BLaER1 treated with 17β-estradiol and CSF1 and Interleukin-3, amounts not matched to agents 10 nM and 100 nM (cell line): ENCODE measurements at regions not wholly inside any gene's neighbourhood (a gene's known extent, or its start where the extent isn't known, plus 50 kb on each side); places are given as distances from the start of the nearest gene placed in this dataset.

ENCODE experiments used
- H3K27ac ChIP-seq, 11 experiments: shearing (Covaris generic); formaldehyde crosslinking; 2 replicates each; pipeline ENCODE4 v1.8.1; 2022
- H3K27me3 ChIP-seq, 11 experiments: shearing (Covaris generic); formaldehyde crosslinking; 2 replicates each; pipeline ENCODE4 v1.8.1; 2022
- H3K36me3 ChIP-seq, 11 experiments: shearing (Covaris generic); formaldehyde crosslinking; 2 replicates each; pipeline ENCODE4 v1.8.1; 2022
- H3K4me1 ChIP-seq, 10 experiments: shearing (Covaris generic); formaldehyde crosslinking; 2 replicates each; pipeline ENCODE4 v1.8.1; 2022
- H3K4me2 ChIP-seq, 11 experiments: shearing (Covaris generic); formaldehyde crosslinking; 2 replicates each; pipeline ENCODE4 v1.8.1; 2022
- H3K4me3 ChIP-seq, 10 experiments: shearing (Covaris generic); formaldehyde crosslinking; 2 replicates each; pipeline ENCODE4 v1.8.1; 2022
- H3K9ac ChIP-seq, 11 experiments: shearing (Covaris generic); formaldehyde crosslinking; 2 replicates each; pipeline ENCODE4 v1.8.1; 2022
- H3K9me3 ChIP-seq, 11 experiments: shearing (Covaris generic); formaldehyde crosslinking; replicated peaks in 1 of 11; 2 replicates each; pipeline ENCODE4 v1.8.1; 2022
- H4K20me1 ChIP-seq, 11 experiments: shearing (Covaris generic); formaldehyde crosslinking; 2 replicates each; pipeline ENCODE4 v1.8.1; 2022
- Cebpa-rat ChIP-seq, 11 experiments: shearing (Covaris generic); IDR thresholded peaks; 2 replicates each; pipeline ENCODE4 v1.8.1; 2022

- no peaks in the 10 kb centered on the region for H3K27me3 ChIP-seq
- no peak overlapping the region for H3K9ac ChIP-seq
- H3K4me3 ChIP-seq: no peak overlapping the region
- H3K4me1 ChIP-seq: peaks cover 0 to 5% (median 0%) of the 10 kb centered on the region in 10 experiments; a peak in 1 of 20 replicates
- peaks cover 0 to 39% (median 6%) of the 10 kb centered on the region in 11 experiments; a peak in 10 of 22 replicates for H3K36me3 ChIP-seq
- H3K27ac ChIP-seq: no peak overlapping the region
- no peak for TF ChIP-seq Cebpa-rat (IDR thresholded peaks at IDR 0.05)
- no peak overlapping the region for H3K4me2 ChIP-seq
- H4K20me1 ChIP-seq: no peaks in the 10 kb centered on the region
- peaks cover 0 to 39% (median 24%) of the 10 kb centered on the region in 11 experiments; a peak in 16 of 22 replicates for H3K9me3 ChIP-seq
Observed at GRCh38 chr13:107028751-107029150, 460.8 kb upstream of the ARGLU1 start.

DNA sequence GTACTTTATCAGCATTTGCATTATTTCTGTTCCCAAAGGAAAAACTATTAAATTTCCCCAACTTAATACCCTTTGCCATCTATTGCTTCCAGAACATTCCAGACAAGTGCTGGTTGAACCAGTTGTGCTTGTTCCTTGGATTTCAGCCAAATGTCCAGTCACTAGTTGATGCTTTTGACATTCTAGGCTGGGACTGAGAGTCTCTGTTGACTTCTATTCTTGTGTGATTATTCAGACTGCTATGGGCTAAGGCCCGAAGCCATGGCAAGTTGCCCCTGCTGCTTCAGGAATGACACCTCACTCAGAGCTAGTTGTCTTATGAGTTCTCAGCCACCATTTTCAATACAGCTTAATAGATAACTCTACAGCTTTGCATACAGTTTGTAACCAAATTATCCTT, 458.1 kb upstream of the ARGLU1 start:
- H3K9ac ChIP-seq: no peak overlapping the region
- TF ChIP-seq Cebpa-rat (IDR thresholded peaks at IDR 0.05): no peak
- peaks cover 0 to 5% (median 0%) of the 10 kb centered on the region in 10 experiments; a peak in 1 of 20 replicates for H3K4me1 ChIP-seq
- no peak overlapping the region for H3K4me3 ChIP-seq
- H4K20me1 ChIP-seq: no peaks in the 10 kb centered on the region
- H3K36me3 ChIP-seq: peaks cover 0 to 45% (median 14%) of the 10 kb centered on the region in 11 experiments; a peak in 9 of 22 replicates
- H3K27me3 ChIP-seq: no peaks in the 10 kb centered on the region
- H3K9me3 ChIP-seq: peaks cover 0 to 51% (median 36%) of the 10 kb centered on the region in 11 experiments; a peak in 18 of 22 replicates
- H3K27ac ChIP-seq: no peak overlapping the region
- H3K4me2 ChIP-seq: no peak overlapping the region

- Histone ChIP-seq H4K20me1 (no peaks in the 10 kb centered on the region), H3K27me3 (no peaks in the 10 kb centered on the region), H3K27ac (no peak overlapping the region), H3K36me3 (peaks cover 0 to 44% (median 9%) of the 10 kb centered on the region in 11 experiments; a peak in 11 of 22 replicates), H3K9ac (no peak overlapping the region), H3K4me2 (peak overlapping the region in 1 of 11 experiments; percentile 3; a peak in 3 of 22 replicates), H3K4me1 (peaks cover 0 to 9% (median 0%) of the 10 kb centered on the region in 10 experiments; a peak in 3 of 20 replicates), H3K4me3 (peak overlapping the region in 1 of 10 experiments; percentile 7; a peak in 1 of 20 replicates), H3K9me3 (peaks cover 0 to 62% (median 30%) of the 10 kb centered on the region in 11 experiments; a peak in 18 of 22 replicates)
- TF ChIP-seq Cebpa-rat (IDR thresholded peaks at IDR 0.05): no peak
Observed at GRCh38 chr13:107023335-107023734, 455.4 kb upstream of the ARGLU1 start.

- Histone ChIP-seq H3K27ac (no peak overlapping the region), H3K4me3 (no peak overlapping the region), H3K27me3 (no peaks in the 10 kb centered on the region), H3K4me2 (peak overlapping the region in 1 of 11 experiments; percentile 8; a peak in 3 of 22 replicates), H3K9ac (no peak overlapping the region), H3K36me3 (peaks cover 0 to 35% (median 9%) of the 10 kb centered on the region in 11 experiments; a peak in 9 of 22 replicates), H3K4me1 (peaks cover 0 to 20% (median 4%) of the 10 kb centered on the region in 10 experiments; a peak in 7 of 20 replicates), H4K20me1 (no peaks in the 10 kb centered on the region), H3K9me3 (peaks cover 2 to 69% (median 40%) of the 10 kb centered on the region in 11 experiments; a peak in 19 of 22 replicates)
- no peak for TF ChIP-seq Cebpa-rat (IDR thresholded peaks at IDR 0.05)
Observed at GRCh38 chr13:107020393-107020792, 452.5 kb upstream of the ARGLU1 start.

GRCh38 chr13:107018285-107018684, 450.3 kb upstream of the ARGLU1 start:
- Histone ChIP-seq H4K20me1 (no peaks in the 10 kb centered on the region), H3K4me1 (peaks cover 0 to 31% (median 10%) of the 10 kb centered on the region in 10 experiments; a peak in 10 of 20 replicates), H3K27ac (no peak overlapping the region), H3K9ac (no peak overlapping the region), H3K4me2 (peak overlapping the region in 4 of 11 experiments; percentile 3 to 40 (median 9); a peak in 5 of 22 replicates), H3K36me3 (peaks cover 0 to 24% (median 7%) of the 10 kb centered on the region in 11 experiments; a peak in 9 of 22 replicates), H3K9me3 (peaks cover 2 to 55% (median 29%) of the 10 kb centered on the region in 11 experiments; a peak in 19 of 22 replicates), H3K4me3 (no peak overlapping the region), H3K27me3 (no peaks in the 10 kb centered on the region)
- TF ChIP-seq Cebpa-rat (IDR thresholded peaks at IDR 0.05): no peak

DNA sequence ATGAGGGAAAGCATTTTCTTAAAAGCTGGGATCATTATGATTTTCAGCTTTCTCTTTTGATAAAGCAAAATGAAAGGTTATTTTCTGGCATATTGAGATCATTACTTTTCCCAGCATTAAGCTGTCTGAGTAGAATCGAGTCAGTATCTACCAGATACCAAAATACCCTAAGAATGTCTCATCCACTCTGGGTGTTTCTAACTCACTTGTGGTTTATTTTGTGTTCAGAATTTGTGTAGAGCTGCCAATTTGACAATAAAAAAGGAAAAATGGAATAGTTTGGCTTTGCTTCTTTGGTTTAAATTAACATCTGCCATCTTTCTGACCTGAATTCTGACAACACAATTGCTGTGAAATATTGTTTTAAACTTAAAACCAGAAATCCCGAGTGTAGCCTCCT, 438.7 kb upstream of the ARGLU1 start:
- H3K9me3 ChIP-seq: peaks cover 0 to 15% (median 0%) of the 10 kb centered on the region in 11 experiments; a peak in 7 of 22 replicates
- no peak overlapping the region for H3K9ac ChIP-seq
- peaks cover 0 to 11% (median 0%) of the 10 kb centered on the region in 10 experiments; a peak in 7 of 20 replicates for H3K4me1 ChIP-seq
- no peak overlapping the region for H3K27ac ChIP-seq
- no peaks in the 10 kb centered on the region for H3K27me3 ChIP-seq
- no peak overlapping the region for H3K4me2 ChIP-seq
- no peaks in the 10 kb centered on the region for H4K20me1 ChIP-seq
- H3K4me3 ChIP-seq: no peak overlapping the region
- no peak for TF ChIP-seq Cebpa-rat (IDR thresholded peaks at IDR 0.05)
- no peaks in the 10 kb centered on the region for H3K36me3 ChIP-seq

- no peaks in the 10 kb centered on the region for H3K36me3 ChIP-seq
- H3K27me3 ChIP-seq: no peaks in the 10 kb centered on the region
- no peaks in the 10 kb centered on the region for H4K20me1 ChIP-seq
- no peak overlapping the region for H3K9ac ChIP-seq
- no peak overlapping the region for H3K27ac ChIP-seq
- peaks cover 0 to 7% (median 0%) of the 10 kb centered on the region in 11 experiments; a peak in 5 of 22 replicates for H3K9me3 ChIP-seq
- peaks cover 0 to 15% (median 1%) of the 10 kb centered on the region in 10 experiments; a peak in 8 of 20 replicates for H3K4me1 ChIP-seq
- H3K4me2 ChIP-seq: peak overlapping the region in 4 of 11 experiments; percentile 11 to 13 (median 12); a peak in 5 of 22 replicates
- TF ChIP-seq Cebpa-rat (IDR thresholded peaks at IDR 0.05): no peak
- no peak overlapping the region for H3K4me3 ChIP-seq
Observed at GRCh38 chr13:107005577-107005976, 437.6 kb upstream of the ARGLU1 start.

DNA sequence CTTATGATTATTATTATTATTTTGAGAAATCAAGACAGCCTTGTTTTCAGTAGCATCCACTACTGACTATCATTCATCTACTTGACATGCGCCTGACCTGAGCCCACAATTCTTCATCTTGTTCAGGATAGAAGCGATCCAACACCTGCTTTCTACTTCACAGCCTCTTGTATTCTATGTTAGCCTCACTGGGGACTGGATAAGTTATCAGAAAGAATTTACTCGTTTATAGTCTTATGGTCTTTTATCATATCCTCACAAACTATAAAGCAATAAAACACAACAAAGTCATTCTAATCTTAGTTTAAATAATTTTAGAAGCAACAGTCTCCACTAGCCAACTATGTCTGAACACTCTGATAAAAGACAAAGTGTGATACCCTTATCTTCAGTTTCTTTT, 436.0 kb upstream of the ARGLU1 start:
- TF ChIP-seq Cebpa-rat (IDR thresholded peaks at IDR 0.05): no peak
- H4K20me1 ChIP-seq: no peaks in the 10 kb centered on the region
- peaks cover 0 to 32% (median 14%) of the 10 kb centered on the region in 10 experiments; a peak in 13 of 20 replicates for H3K4me1 ChIP-seq
- no peak overlapping the region for H3K4me2 ChIP-seq
- peaks cover 0 to 3% (median 0%) of the 10 kb centered on the region in 11 experiments; a peak in 4 of 22 replicates for H3K9me3 ChIP-seq
- H3K27ac ChIP-seq: no peak overlapping the region
- H3K36me3 ChIP-seq: no peaks in the 10 kb centered on the region
- no peak overlapping the region for H3K9ac ChIP-seq
- no peak overlapping the region for H3K4me3 ChIP-seq
- H3K27me3 ChIP-seq: no peaks in the 10 kb centered on the region

GRCh38 chr13:106998664-106999063, 430.7 kb upstream of the ARGLU1 start:
- H3K36me3 ChIP-seq: no peaks in the 10 kb centered on the region
- H4K20me1 ChIP-seq: no peaks in the 10 kb centered on the region
- H3K4me1 ChIP-seq: peaks cover 3 to 51% (median 27%) of the 10 kb centered on the region in 10 experiments; a peak in 17 of 20 replicates
- H3K4me2 ChIP-seq: peak overlapping the region; percentile 5 to 74 (median 44); a peak in 17 of 22 replicates
- H3K4me3 ChIP-seq: no peak overlapping the region
- H3K27ac ChIP-seq: no peak overlapping the region
- TF ChIP-seq Cebpa-rat (IDR thresholded peaks at IDR 0.05): no peak
- H3K9me3 ChIP-seq: peaks cover 0 to 33% (median 15%) of the 10 kb centered on the region in 11 experiments; a peak in 14 of 22 replicates
- H3K9ac ChIP-seq: no peak overlapping the region; a peak in 1 of 22 replicates
- H3K27me3 ChIP-seq: no peaks in the 10 kb centered on the region
